HG03520 (cell line): ENCODE measurements at regions not wholly inside any gene's neighbourhood (a gene's known extent, or its start where the extent isn't known, plus 50 kb on each side); places are given as distances from the start of the nearest gene placed in this dataset.

ENCODE experiments used
- ATAC-seq: cut with Tn5 transposase; IDR thresholded peaks from one replicate; pipeline ENCODE4 v1.9.1; 2021; ENCODE audit warnings: mild to moderate bottlenecking, moderate library complexity; ENCODE audit not compliant: unreplicated experiment

DNA sequence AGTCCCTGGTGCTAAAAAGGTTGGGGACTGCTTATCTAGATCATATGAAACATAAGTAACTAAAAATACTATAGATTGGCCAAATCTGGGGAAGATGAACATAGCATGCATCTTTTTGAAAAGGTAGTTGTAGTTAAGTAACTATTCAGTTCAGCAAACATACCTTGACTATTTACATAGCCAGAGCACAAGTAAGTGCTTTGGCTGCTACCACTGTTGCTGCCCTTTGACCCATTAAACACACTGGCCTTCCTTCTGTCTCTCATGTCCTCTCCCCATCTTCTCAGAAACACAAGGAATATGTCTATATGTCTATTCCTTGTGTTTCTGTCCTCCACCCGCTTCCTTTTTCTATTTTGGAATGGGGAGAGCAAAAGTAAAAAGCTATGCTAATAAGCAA lies 87.9 kb upstream of the SPRY1 start:
- ATAC-seq = no peak

GRCh38 chr4:123312116-123312515 lies 84.5 kb upstream of the SPRY1 start:
- ATAC-seq = no peak

DNA sequence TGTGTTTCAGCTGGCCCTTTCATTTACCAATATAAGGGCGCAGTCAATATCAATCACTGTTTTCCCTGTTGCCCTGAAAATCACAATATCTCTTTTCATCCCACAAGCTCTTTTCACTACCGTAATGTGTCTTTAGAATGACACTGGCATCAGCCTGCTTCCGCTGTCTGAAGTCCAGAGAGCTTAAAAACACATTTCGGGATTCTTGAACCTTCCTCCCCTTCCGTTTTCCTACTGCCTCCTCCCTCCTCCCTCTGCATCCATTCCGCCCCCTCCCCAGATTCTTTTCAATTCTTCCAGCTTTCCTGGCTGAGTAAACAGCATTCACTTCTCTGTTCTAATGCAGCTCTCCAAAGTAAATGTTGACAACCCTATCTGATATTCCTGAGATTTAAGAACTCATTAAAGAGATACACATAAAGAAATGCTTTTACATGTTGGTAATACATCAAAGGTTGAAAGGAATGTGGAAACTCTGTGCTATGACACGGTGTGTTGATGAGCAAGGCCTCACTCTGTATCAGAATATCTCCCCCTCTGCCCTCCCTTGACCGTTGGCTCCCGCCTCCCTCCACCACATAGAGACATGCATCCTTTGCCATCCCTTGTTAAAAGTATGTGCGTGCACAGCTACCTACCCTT lies 83.5 kb upstream of the SPRY1 start:
- ATAC-seq = no peak

GRCh38 chr4:123315617-123316016 lies 81.0 kb upstream of the SPRY1 start:
- ATAC-seq = no peak

DNA sequence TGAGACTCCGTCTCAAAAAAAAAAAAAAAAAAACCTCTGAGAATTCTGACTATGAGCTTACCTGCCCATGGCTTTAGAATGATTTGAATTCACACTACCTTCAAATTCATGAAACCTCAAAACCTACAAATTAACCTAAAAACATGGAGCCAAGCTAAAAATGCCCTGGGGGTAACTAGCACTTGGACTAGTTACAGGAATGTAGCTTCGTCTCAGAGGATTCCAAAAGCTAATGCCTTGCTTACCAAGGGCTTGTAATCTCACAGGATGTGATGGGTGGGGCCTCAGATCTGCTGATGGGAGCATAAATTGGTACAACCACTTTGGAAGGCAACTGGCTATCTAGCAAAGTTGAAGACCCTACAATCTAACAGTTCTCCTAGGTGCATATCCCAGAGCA lies 79.4 kb upstream of the SPRY1 start:
- ATAC-seq = no peak

GRCh38 chr4:123319639-123320038 lies 77.0 kb upstream of the SPRY1 start:
- ATAC-seq = no peak

- ATAC-seq = no peak
Observed at GRCh38 chr4:123323998-123324397, 72.6 kb upstream of the SPRY1 start.

- ATAC-seq = peak; percentile 96
Observed at GRCh38 chr4:123325241-123325681, 71.3 kb upstream of the SPRY1 start.

- ATAC-seq = no peak
Observed at GRCh38 chr4:123327346-123327745, 69.2 kb upstream of the SPRY1 start.

GRCh38 chr4:123327846-123328429 lies 68.7 kb upstream of the SPRY1 start:
- ATAC-seq = no peak

DNA sequence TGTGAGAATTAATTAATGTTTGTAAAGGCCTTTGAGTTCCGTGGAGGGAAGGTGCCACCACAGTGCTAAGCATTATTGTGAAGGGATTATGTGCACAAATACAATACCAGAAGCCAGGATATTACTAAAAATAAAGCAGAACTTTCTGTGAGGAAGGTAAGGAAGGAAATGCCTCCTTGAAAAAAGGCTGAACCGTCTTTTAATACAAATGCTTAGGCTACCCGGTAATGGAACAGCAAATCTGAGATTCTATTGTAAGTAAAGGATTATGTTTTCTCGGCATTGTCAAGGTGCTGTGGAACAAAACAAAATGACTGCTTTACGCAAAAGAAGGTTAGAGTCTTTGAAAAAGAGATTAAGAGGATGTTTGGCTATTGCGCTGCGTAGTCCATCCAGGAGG lies 57.9 kb upstream of the SPRY1 start:
- ATAC-seq = no peak

DNA sequence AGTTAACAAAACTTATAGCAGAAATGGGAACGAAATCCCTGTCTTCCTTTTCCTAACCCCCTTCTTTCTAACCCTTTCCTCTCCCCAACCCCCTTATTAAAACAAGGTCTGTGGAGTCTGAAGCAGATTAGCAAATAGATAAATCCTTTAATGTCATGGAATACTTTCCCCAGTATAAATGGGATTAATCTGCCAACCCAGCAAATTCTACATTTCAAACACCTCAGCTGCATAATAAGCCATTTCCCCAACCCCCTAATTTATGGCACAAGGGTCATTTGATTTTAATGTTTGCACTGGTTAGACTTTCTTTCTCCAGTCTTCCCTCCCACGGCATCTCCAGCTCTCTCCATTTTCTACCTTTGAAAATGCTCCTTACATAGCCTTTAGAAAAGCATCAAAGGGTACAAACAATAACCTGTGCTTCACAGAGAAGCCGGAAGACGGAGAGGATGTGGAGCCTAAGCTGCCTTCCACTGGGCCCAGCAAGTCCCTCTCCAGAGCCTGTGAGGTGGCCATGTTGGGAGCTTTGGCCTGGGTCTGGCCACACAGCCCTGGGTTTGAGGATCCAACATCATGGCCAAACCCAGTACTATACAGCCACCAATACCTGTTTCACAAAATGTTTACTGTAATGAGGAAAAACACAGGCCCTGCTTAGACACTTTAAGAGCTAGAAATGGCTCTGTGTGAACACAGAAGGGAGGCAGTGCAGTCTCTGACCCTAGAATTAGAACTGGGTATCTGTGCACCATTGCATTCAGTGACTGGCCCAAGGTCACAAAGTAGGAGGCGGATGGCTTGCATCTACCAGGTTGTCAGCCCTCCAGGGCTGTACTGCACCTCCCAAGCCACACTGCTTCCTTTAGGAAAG lies 56.9 kb upstream of the SPRY1 start:
- ATAC-seq = no peak

DNA sequence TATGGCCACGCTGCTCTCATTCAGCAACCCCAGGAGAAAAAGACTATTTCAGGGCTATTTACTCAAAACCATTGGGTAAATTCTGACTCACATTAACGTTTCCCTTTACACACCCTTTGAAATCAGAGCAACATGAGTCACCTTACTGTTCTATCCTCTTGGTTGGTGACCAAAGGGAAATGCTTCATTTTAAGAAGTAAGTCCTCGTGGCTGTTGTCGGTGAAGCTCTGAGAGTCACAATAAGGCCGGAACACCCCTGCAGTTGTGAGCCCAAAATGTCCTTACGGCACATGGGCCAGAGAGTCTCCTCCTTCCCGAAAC lies 56.3 kb upstream of the SPRY1 start:
- ATAC-seq = no peak

- ATAC-seq = no peak
Observed at GRCh38 chr4:123342498-123342897, 54.1 kb upstream of the SPRY1 start.

DNA sequence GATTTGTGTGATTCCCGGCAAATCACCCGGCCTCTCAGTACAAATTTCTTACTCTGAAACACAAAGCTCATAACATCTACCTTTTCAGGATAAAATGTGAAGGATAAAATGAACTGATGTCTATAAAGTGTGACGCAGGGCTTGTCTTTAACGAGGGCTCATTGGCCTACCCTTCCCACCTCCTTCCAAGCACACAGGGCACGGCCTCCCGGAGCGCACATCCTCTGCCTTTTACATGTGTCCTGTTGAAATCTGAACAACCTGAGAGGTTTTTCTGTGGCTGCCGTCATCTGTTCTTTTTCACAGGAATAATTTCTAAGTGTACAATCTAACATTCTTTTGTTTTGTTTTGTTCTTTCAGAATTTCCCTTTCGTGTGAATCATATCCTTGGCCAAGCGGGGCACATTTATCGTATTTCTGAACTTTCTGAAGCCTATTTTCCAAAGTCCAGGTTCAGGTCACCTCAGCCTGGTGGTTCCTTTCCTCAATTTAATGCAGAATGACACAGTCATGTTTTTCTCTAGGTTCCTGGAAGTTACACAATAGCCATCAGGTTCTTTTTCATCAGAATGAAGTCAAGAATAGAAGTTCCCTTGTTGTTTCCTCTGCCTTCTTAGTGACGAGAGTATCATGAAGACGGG lies 53.1 kb upstream of the SPRY1 start:
- no peak for ATAC-seq

- no peak for ATAC-seq
Observed at GRCh38 chr4:123345137-123345934, 51.3 kb upstream of the SPRY1 start.

DNA sequence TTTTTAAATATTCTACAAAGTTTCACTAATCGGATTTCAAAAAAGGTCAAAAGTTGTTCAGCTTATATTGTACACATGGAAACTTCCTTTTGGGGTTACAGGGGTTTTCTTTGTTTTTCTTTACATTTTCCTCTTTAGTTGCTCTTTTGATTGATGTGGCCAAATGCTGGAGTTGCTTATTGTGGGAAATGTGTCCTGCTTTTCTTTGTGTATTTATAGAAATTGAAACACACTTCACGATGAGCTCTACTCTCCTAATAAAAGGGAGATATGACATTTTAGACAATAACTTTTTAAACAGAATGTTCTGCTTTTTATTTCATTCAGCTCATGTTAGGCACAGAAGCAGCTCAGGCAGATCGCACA lies 50.7 kb upstream of the SPRY1 start:
- ATAC-seq = no peak

- ATAC-seq = no peak
Observed at GRCh38 chr4:123346330-123346940, 50.2 kb upstream of the SPRY1 start.
